ENCODE measurements at regions not wholly inside any gene's neighbourhood (a gene's known extent, or its start where the extent isn't known, plus 50 kb on each side); places are given as distances from the start of the nearest gene placed in this dataset.

- 64% methylated on average over 3 of the region's 3 CpGs for WGBS
- H3K9me3 ChIP-seq (ENCODE audit: control insufficient read depth in 2 of 2, insufficient read depth in 1 of 2, low read length in 1 of 2), result no peaks in the 10 kb centered on the region
- H3K36me3 ChIP-seq (ENCODE audit: control insufficient read depth in 2 of 2, insufficient read depth in 2 of 2, low read length in 1 of 2), result no peaks in the 10 kb centered on the region
- no peak overlapping the region for H3K4me3 ChIP-seq (ENCODE audit: low read length in 2 of 2)
- no peaks in the 10 kb centered on the region for H3K27me3 ChIP-seq (ENCODE audit: control insufficient read depth in 2 of 2, insufficient read depth in 1 of 2, low read length in 1 of 2)
- H3K4me1 ChIP-seq (ENCODE audit: control insufficient read depth in 2 of 2, insufficient read depth in 2 of 2, low read length in 2 of 2), result no peaks in the 10 kb centered on the region
- H3K27ac ChIP-seq (ENCODE audit: low read depth in 1 of 2, low read length in 1 of 2), result no peak overlapping the region
- no peak for DNase-seq (ENCODE audit: low read depth in 6 of 9, low spot score in 9 of 9)
These were observed 89.0 kb downstream of the GCNT4 start for GRCh38 chr5:74963407-74963806.

GRCh38 chr5:74957906-74958305 is 91.7 kb upstream of the FAM169A start:
- no peak overlapping the region for H3K4me3 ChIP-seq (ENCODE audit: low read length in 2 of 2)
- H3K4me1 ChIP-seq (ENCODE audit: control insufficient read depth in 2 of 2, insufficient read depth in 2 of 2, low read length in 2 of 2), result no peaks in the 10 kb centered on the region
- H3K9me3 ChIP-seq (ENCODE audit: control insufficient read depth in 2 of 2, insufficient read depth in 1 of 2, low read length in 1 of 2), result no peaks in the 10 kb centered on the region
- no peak overlapping the region for H3K27ac ChIP-seq (ENCODE audit: low read depth in 1 of 2, low read length in 1 of 2)
- H3K36me3 ChIP-seq (ENCODE audit: control insufficient read depth in 2 of 2, insufficient read depth in 2 of 2, low read length in 1 of 2), result no peaks in the 10 kb centered on the region
- H3K27me3 ChIP-seq (ENCODE audit: control insufficient read depth in 2 of 2, insufficient read depth in 1 of 2, low read length in 1 of 2), result no peaks in the 10 kb centered on the region
- no peak for DNase-seq (ENCODE audit: low read depth in 6 of 9, low spot score in 9 of 9)
- WGBS, result 96% methylated on average over 3 of the region's 3 CpGs

- Histone ChIP-seq H3K4me3 (ENCODE audit: low read length in 2 of 2) (no peak overlapping the region), H3K4me1 (ENCODE audit: control insufficient read depth in 2 of 2, insufficient read depth in 2 of 2, low read length in 2 of 2) (no peaks in the 10 kb centered on the region), H3K27ac (ENCODE audit: low read depth in 1 of 2, low read length in 1 of 2) (no peak overlapping the region), H3K9me3 (ENCODE audit: control insufficient read depth in 2 of 2, insufficient read depth in 1 of 2, low read length in 1 of 2) (no peaks in the 10 kb centered on the region), H3K27me3 (ENCODE audit: control insufficient read depth in 2 of 2, insufficient read depth in 1 of 2, low read length in 1 of 2) (no peaks in the 10 kb centered on the region), H3K36me3 (ENCODE audit: control insufficient read depth in 2 of 2, insufficient read depth in 2 of 2, low read length in 1 of 2) (no peaks in the 10 kb centered on the region)
- WGBS, result 97% methylated on average over 5 of the region's 5 CpGs
- DNase-seq (ENCODE audit: low read depth in 6 of 9, low spot score in 9 of 9), result no peak
These were observed 91.0 kb upstream of the FAM169A start for GRCh38 chr5:74957029-74957784.

GRCh38 chr5:74956278-74956677 is 90.1 kb upstream of the FAM169A start:
- Histone ChIP-seq H3K4me3 (ENCODE audit: low read length in 2 of 2) (no peak overlapping the region), H3K4me1 (ENCODE audit: control insufficient read depth in 2 of 2, insufficient read depth in 2 of 2, low read length in 2 of 2) (no peaks in the 10 kb centered on the region), H3K27ac (ENCODE audit: low read depth in 1 of 2, low read length in 1 of 2) (no peak overlapping the region), H3K36me3 (ENCODE audit: control insufficient read depth in 2 of 2, insufficient read depth in 2 of 2, low read length in 1 of 2) (no peaks in the 10 kb centered on the region), H3K27me3 (ENCODE audit: control insufficient read depth in 2 of 2, insufficient read depth in 1 of 2, low read length in 1 of 2) (no peaks in the 10 kb centered on the region), H3K9me3 (ENCODE audit: control insufficient read depth in 2 of 2, insufficient read depth in 1 of 2, low read length in 1 of 2) (no peaks in the 10 kb centered on the region)
- WGBS, result over 99% methylated on average over 4 of the region's 4 CpGs
- no peak for DNase-seq (ENCODE audit: low read depth in 6 of 9, low spot score in 9 of 9)

GRCh38 chr5:74954919-74955318 is 88.7 kb upstream of the FAM169A start:
- H3K27me3 ChIP-seq (ENCODE audit: control insufficient read depth in 2 of 2, insufficient read depth in 1 of 2, low read length in 1 of 2), result no peaks in the 10 kb centered on the region
- DNase-seq (ENCODE audit: low read depth in 6 of 9, low spot score in 9 of 9), result no peak
- WGBS, result 96% methylated on average over 3 of the region's 3 CpGs
- no peak overlapping the region for H3K27ac ChIP-seq (ENCODE audit: low read depth in 1 of 2, low read length in 1 of 2)
- no peaks in the 10 kb centered on the region for H3K9me3 ChIP-seq (ENCODE audit: control insufficient read depth in 2 of 2, insufficient read depth in 1 of 2, low read length in 1 of 2)
- no peaks in the 10 kb centered on the region for H3K4me1 ChIP-seq (ENCODE audit: control insufficient read depth in 2 of 2, insufficient read depth in 2 of 2, low read length in 2 of 2)
- no peaks in the 10 kb centered on the region for H3K36me3 ChIP-seq (ENCODE audit: control insufficient read depth in 2 of 2, insufficient read depth in 2 of 2, low read length in 1 of 2)
- H3K4me3 ChIP-seq (ENCODE audit: low read length in 2 of 2), result no peak overlapping the region

- H3K4me3 ChIP-seq (ENCODE audit: low read length in 2 of 2), result no peak overlapping the region
- no peak for DNase-seq (ENCODE audit: low read depth in 6 of 9, low spot score in 9 of 9)
- 76% methylated on average over 8 of the region's 8 CpGs for WGBS
- H3K36me3 ChIP-seq (ENCODE audit: control insufficient read depth in 2 of 2, insufficient read depth in 2 of 2, low read length in 1 of 2), result no peaks in the 10 kb centered on the region
- no peaks in the 10 kb centered on the region for H3K27me3 ChIP-seq (ENCODE audit: control insufficient read depth in 2 of 2, insufficient read depth in 1 of 2, low read length in 1 of 2)
- H3K9me3 ChIP-seq (ENCODE audit: control insufficient read depth in 2 of 2, insufficient read depth in 1 of 2, low read length in 1 of 2), result no peaks in the 10 kb centered on the region
- H3K27ac ChIP-seq (ENCODE audit: low read depth in 1 of 2, low read length in 1 of 2), result no peak overlapping the region
- no peaks in the 10 kb centered on the region for H3K4me1 ChIP-seq (ENCODE audit: control insufficient read depth in 2 of 2, insufficient read depth in 2 of 2, low read length in 2 of 2)
These were observed 87.9 kb upstream of the FAM169A start for GRCh38 chr5:74953937-74954720.

GRCh38 chr5:74953554-74953936 is 87.4 kb upstream of the FAM169A start:
- WGBS, result 97% methylated on average over 5 of the region's 5 CpGs
- H3K9me3 ChIP-seq (ENCODE audit: control insufficient read depth in 2 of 2, insufficient read depth in 1 of 2, low read length in 1 of 2), result no peaks in the 10 kb centered on the region
- no peaks in the 10 kb centered on the region for H3K27me3 ChIP-seq (ENCODE audit: control insufficient read depth in 2 of 2, insufficient read depth in 1 of 2, low read length in 1 of 2)
- H3K27ac ChIP-seq (ENCODE audit: low read depth in 1 of 2, low read length in 1 of 2), result no peak overlapping the region
- H3K36me3 ChIP-seq (ENCODE audit: control insufficient read depth in 2 of 2, insufficient read depth in 2 of 2, low read length in 1 of 2), result no peaks in the 10 kb centered on the region
- DNase-seq (ENCODE audit: low read depth in 6 of 9, low spot score in 9 of 9), result no peak
- H3K4me1 ChIP-seq (ENCODE audit: control insufficient read depth in 2 of 2, insufficient read depth in 2 of 2, low read length in 2 of 2), result no peaks in the 10 kb centered on the region
- H3K4me3 ChIP-seq (ENCODE audit: low read length in 2 of 2), result no peak overlapping the region

- no peak overlapping the region for H3K4me3 ChIP-seq (ENCODE audit: low read length in 2 of 2)
- no peaks in the 10 kb centered on the region for H3K27me3 ChIP-seq (ENCODE audit: control insufficient read depth in 2 of 2, insufficient read depth in 1 of 2, low read length in 1 of 2)
- no peaks in the 10 kb centered on the region for H3K36me3 ChIP-seq (ENCODE audit: control insufficient read depth in 2 of 2, insufficient read depth in 2 of 2, low read length in 1 of 2)
- no peaks in the 10 kb centered on the region for H3K9me3 ChIP-seq (ENCODE audit: control insufficient read depth in 2 of 2, insufficient read depth in 1 of 2, low read length in 1 of 2)
- no peaks in the 10 kb centered on the region for H3K4me1 ChIP-seq (ENCODE audit: control insufficient read depth in 2 of 2, insufficient read depth in 2 of 2, low read length in 2 of 2)
- H3K27ac ChIP-seq (ENCODE audit: low read depth in 1 of 2, low read length in 1 of 2), result no peak overlapping the region
- 92% methylated on average over 4 of the region's 4 CpGs for WGBS
- DNase-seq (ENCODE audit: low read depth in 6 of 9, low spot score in 9 of 9), result no peak
These were observed 86.2 kb upstream of the FAM169A start for GRCh38 chr5:74952406-74952805.

GRCh38 chr5:74951865-74952264 is 85.7 kb upstream of the FAM169A start:
- no peaks in the 10 kb centered on the region for H3K4me1 ChIP-seq (ENCODE audit: control insufficient read depth in 2 of 2, insufficient read depth in 2 of 2, low read length in 2 of 2)
- no peak for DNase-seq (ENCODE audit: low read depth in 6 of 9, low spot score in 9 of 9)
- no peaks in the 10 kb centered on the region for H3K36me3 ChIP-seq (ENCODE audit: control insufficient read depth in 2 of 2, insufficient read depth in 2 of 2, low read length in 1 of 2)
- no peak overlapping the region for H3K27ac ChIP-seq (ENCODE audit: low read depth in 1 of 2, low read length in 1 of 2)
- no peak overlapping the region for H3K4me3 ChIP-seq (ENCODE audit: low read length in 2 of 2)
- no peaks in the 10 kb centered on the region for H3K9me3 ChIP-seq (ENCODE audit: control insufficient read depth in 2 of 2, insufficient read depth in 1 of 2, low read length in 1 of 2)
- H3K27me3 ChIP-seq (ENCODE audit: control insufficient read depth in 2 of 2, insufficient read depth in 1 of 2, low read length in 1 of 2), result no peaks in the 10 kb centered on the region
